ENCODE measurements at regions not wholly inside any gene's neighbourhood (a gene's known extent, or its start where the extent isn't known, plus 50 kb on each side); places are given as distances from the start of the nearest gene placed in this dataset.

- H3K4me3 ChIP-seq: no peak overlapping the region
- H3K9me3 ChIP-seq: no peaks in the 10 kb centered on the region
- peak; percentile 64 to 68 for DNase-seq
- ATAC-seq (ENCODE audit: low FRiP score in 2 of 2): peak; percentile 11 to 61
- H3K27me3 ChIP-seq: no peaks in the 10 kb centered on the region
- peak overlapping the region in 1 of 4 donors; percentile 50 for H3K27ac ChIP-seq
- WGBS, 2 donors: 46 to 54% methylated on average over 19 to 22 of the region's 22 CpGs
- H3K36me3 ChIP-seq: no peaks in the 10 kb centered on the region
- H3K4me1 ChIP-seq: peaks cover 18 to 31% (median 24%) of the 10 kb centered on the region in 4 donors
- no peak for TF ChIP-seq EP300 (IDR thresholded peaks at IDR 0.05)
- TF ChIP-seq CTCF (IDR thresholded peaks at IDR 0.05): peak in 1 of 6 experiments; percentile 11
- no peak for TF ChIP-seq POLR2A (IDR thresholded peaks at IDR 0.05)
- no peak for TF ChIP-seq POLR2AphosphoS5 (IDR thresholded peaks at IDR 0.05)
Observed at GRCh38 chr20:17859616-17860232, 108.9 kb downstream of the SNX5 start.

GRCh38 chr20:17859002-17859615 lies 109.5 kb downstream of the SNX5 start:
- 41 to 60% methylated on average over 3 to 7 of the region's 7 CpGs for WGBS, 2 donors
- H3K36me3 ChIP-seq: no peaks in the 10 kb centered on the region
- H3K27ac ChIP-seq: peak overlapping the region in 1 of 4 donors; percentile 50
- TF ChIP-seq EP300 (IDR thresholded peaks at IDR 0.05) (no peak), POLR2A (IDR thresholded peaks at IDR 0.05) (no peak), POLR2AphosphoS5 (IDR thresholded peaks at IDR 0.05) (no peak), CTCF (IDR thresholded peaks at IDR 0.05) (no peak)
- H3K4me1 ChIP-seq: peaks cover 17 to 30% (median 24%) of the 10 kb centered on the region in 4 donors
- DNase-seq (no peak), ATAC-seq (ENCODE audit: low FRiP score in 2 of 2) (no peak)
- no peaks in the 10 kb centered on the region for H3K27me3 ChIP-seq
- no peaks in the 10 kb centered on the region for H3K9me3 ChIP-seq
- no peak overlapping the region for H3K4me3 ChIP-seq

- 73 to 89% methylated on average over 13 of the region's 13 CpGs for WGBS, 2 donors
Observed at GRCh38 chr20:17858450-17859001, 110.1 kb downstream of the SNX5 start.

GRCh38 chr20:17857639-17858449 lies 110.8 kb downstream of the SNX5 start:
- H3K4me3 ChIP-seq: no peak overlapping the region
- H3K27ac ChIP-seq: no peak overlapping the region
- no peaks in the 10 kb centered on the region for H3K36me3 ChIP-seq
- WGBS, 2 donors: 90 to 94% methylated on average over 4 of the region's 4 CpGs
- H3K27me3 ChIP-seq: no peaks in the 10 kb centered on the region
- DNase-seq (no peak), ATAC-seq (ENCODE audit: low FRiP score in 2 of 2) (no peak)
- peaks cover 8 to 18% (median 13%) of the 10 kb centered on the region in 4 donors for H3K4me1 ChIP-seq
- no peaks in the 10 kb centered on the region for H3K9me3 ChIP-seq
- TF ChIP-seq POLR2A (IDR thresholded peaks at IDR 0.05) (no peak), EP300 (IDR thresholded peaks at IDR 0.05) (no peak), CTCF (IDR thresholded peaks at IDR 0.05) (no peak), POLR2AphosphoS5 (IDR thresholded peaks at IDR 0.05) (no peak)

More at GRCh38 chr20:17858450-17859001, 110.1 kb downstream of the SNX5 start:
- no peak for TF ChIP-seq EP300 (IDR thresholded peaks at IDR 0.05)
- TF ChIP-seq POLR2AphosphoS5 (IDR thresholded peaks at IDR 0.05): no peak
- TF ChIP-seq CTCF (IDR thresholded peaks at IDR 0.05): no peak
- TF ChIP-seq POLR2A (IDR thresholded peaks at IDR 0.05): no peak
- Histone ChIP-seq H3K27me3 (no peaks in the 10 kb centered on the region), H3K36me3 (no peaks in the 10 kb centered on the region), H3K9me3 (no peaks in the 10 kb centered on the region), H3K4me1 (peaks cover 14 to 24% (median 18%) of the 10 kb centered on the region in 4 donors), H3K27ac (no peak overlapping the region), H3K4me3 (no peak overlapping the region)
- DNase-seq: no peak
- no peak for ATAC-seq (ENCODE audit: low FRiP score in 2 of 2)
